Trophoblast cell (in vitro differentiated cells and primary cell): ENCODE measurements at regions not wholly inside any gene's neighbourhood (a gene's known extent, or its start where the extent isn't known, plus 50 kb on each side); places are given as distances from the start of the nearest gene placed in this dataset.
"Not testable (repeated sequence)": the region's sequence is repeated elsewhere in the genome, so short reads cannot be mapped to it uniquely, and the experiment has no call there.

Experiments
- DNase-seq, 2 donors: peaks; one replicate each; pipeline ENCODE4 v3.0.0-alpha.2; 2016
- H2AFZ ChIP-seq: 2 replicates; pipeline ENCODE4 v1.6.1; 2013; ENCODE audit warnings: low read length, moderate library complexity, mild to moderate bottlenecking; ENCODE audit not compliant: insufficient read depth, poor library complexity
- H2AK5ac ChIP-seq: 2 replicates; pipeline ENCODE4 v1.6.1; 2013; ENCODE audit warnings: mild to moderate bottlenecking, low read length
- H2BK120ac ChIP-seq: 2 replicates; pipeline ENCODE4 v1.6.1; 2013; ENCODE audit warnings: low read length, mild to moderate bottlenecking, moderate library complexity; ENCODE audit not compliant: insufficient read depth, poor library complexity
- H2BK12ac ChIP-seq: 2 replicates; pipeline ENCODE4 v1.6.1; 2013; ENCODE audit warnings: mild to moderate bottlenecking, low read length, moderate library complexity
- H2BK5ac ChIP-seq: 2 replicates; pipeline ENCODE4 v1.6.1; 2013; ENCODE audit warnings: low read length, low read depth, moderate library complexity, mild to moderate bottlenecking; ENCODE audit not compliant: poor library complexity
- H3K14ac ChIP-seq: 2 replicates; pipeline ENCODE4 v1.6.1; 2013; ENCODE audit warnings: mild to moderate bottlenecking, low read length
- H3K18ac ChIP-seq: 2 replicates; pipeline ENCODE4 v1.6.1; 2013; ENCODE audit warnings: mild to moderate bottlenecking, low read length
- H3K23ac ChIP-seq: 2 replicates; pipeline ENCODE4 v1.6.1; 2013; ENCODE audit warnings: low read length
- H3K27ac ChIP-seq: 2 replicates; pipeline ENCODE4 v1.5.1; 2013; ENCODE audit warnings: low read depth, mild to moderate bottlenecking, inconsistent platforms, low read length, moderate library complexity
- H3K27me3 ChIP-seq: 2 replicates; pipeline ENCODE4 v1.6.1; 2013; ENCODE audit warnings: inconsistent platforms, mild to moderate bottlenecking, low read length, moderate library complexity; ENCODE audit not compliant: insufficient read depth
- H3K36me3 ChIP-seq, 2 experiments: 1 replicate in 1 of 2; 2 replicates in 1 of 2; pipeline ENCODE4 v1.6.1; 2013; ENCODE audit warnings: low read length in 2 of 2, mild to moderate bottlenecking in 2 of 2, moderate library complexity in 1 of 2; ENCODE audit not compliant: insufficient read depth in 2 of 2, control insufficient read depth in 1 of 2
- H3K4ac ChIP-seq: 2 replicates; pipeline ENCODE4 v1.6.1; 2013; ENCODE audit warnings: low read depth, mild to moderate bottlenecking, low read length, moderate library complexity
- H3K4me1 ChIP-seq, 2 experiments: 1 replicate in 1 of 2; 2 replicates in 1 of 2; pipeline ENCODE4 v1.6.1; 2013; ENCODE audit warnings: low read length in 2 of 2, mild to moderate bottlenecking in 2 of 2, moderate library complexity in 1 of 2; ENCODE audit not compliant: insufficient read depth in 2 of 2, control insufficient read depth in 1 of 2
- H3K4me2 ChIP-seq: 2 replicates; pipeline ENCODE4 v1.6.1; 2013; ENCODE audit warnings: inconsistent platforms, mild to moderate bottlenecking, low read length, moderate library complexity
- H3K4me3 ChIP-seq: 2 replicates; pipeline ENCODE4 v1.5.1; 2013; ENCODE audit warnings: mild to moderate bottlenecking, low read depth, low read length, inconsistent platforms
- H3K79me1 ChIP-seq: one replicate; pipeline ENCODE4 v1.6.1; 2013; ENCODE audit warnings: low read length
- H3K79me2 ChIP-seq: 2 replicates; pipeline ENCODE4 v1.6.1; 2013; ENCODE audit warnings: low read length, mild to moderate bottlenecking; ENCODE audit not compliant: control insufficient read depth, insufficient read depth, poor library complexity
- H3K9ac ChIP-seq: 2 replicates; pipeline ENCODE4 v1.6.1; 2013; ENCODE audit warnings: mild to moderate bottlenecking, low read length
- H3K9me3 ChIP-seq: 2 replicates; pipeline ENCODE4 v1.6.1; 2013; ENCODE audit warnings: low read depth, mild to moderate bottlenecking, control low read depth, inconsistent platforms, low read length; ENCODE audit not compliant: insufficient read depth
- H4K12ac ChIP-seq: 2 replicates; pipeline ENCODE4 v1.6.1; 2013; ENCODE audit warnings: low read depth, mild to moderate bottlenecking, low read length, moderate library complexity
- H4K8ac ChIP-seq: 2 replicates; pipeline ENCODE4 v1.6.1; 2013; ENCODE audit warnings: low read depth, mild to moderate bottlenecking, low read length, moderate library complexity
- H4K91ac ChIP-seq: one replicate; pipeline ENCODE4 v1.6.1; 2013; ENCODE audit warnings: low read depth, mild to moderate bottlenecking, low read length, moderate library complexity
- WGBS: extraction: QIAGEN DNeasy Blood & Tissue Kit; methylation state at CpG from one replicate; pipeline ENCODE4 v1.1.7; 2013; ENCODE audit warnings: missing lambda C conversion rate; ENCODE audit not compliant: insufficient read length, insufficient coverage; ENCODE audit errors: extremely low coverage; 5-methylcytosine and 5-hydroxymethylcytosine counted together

DNA sequence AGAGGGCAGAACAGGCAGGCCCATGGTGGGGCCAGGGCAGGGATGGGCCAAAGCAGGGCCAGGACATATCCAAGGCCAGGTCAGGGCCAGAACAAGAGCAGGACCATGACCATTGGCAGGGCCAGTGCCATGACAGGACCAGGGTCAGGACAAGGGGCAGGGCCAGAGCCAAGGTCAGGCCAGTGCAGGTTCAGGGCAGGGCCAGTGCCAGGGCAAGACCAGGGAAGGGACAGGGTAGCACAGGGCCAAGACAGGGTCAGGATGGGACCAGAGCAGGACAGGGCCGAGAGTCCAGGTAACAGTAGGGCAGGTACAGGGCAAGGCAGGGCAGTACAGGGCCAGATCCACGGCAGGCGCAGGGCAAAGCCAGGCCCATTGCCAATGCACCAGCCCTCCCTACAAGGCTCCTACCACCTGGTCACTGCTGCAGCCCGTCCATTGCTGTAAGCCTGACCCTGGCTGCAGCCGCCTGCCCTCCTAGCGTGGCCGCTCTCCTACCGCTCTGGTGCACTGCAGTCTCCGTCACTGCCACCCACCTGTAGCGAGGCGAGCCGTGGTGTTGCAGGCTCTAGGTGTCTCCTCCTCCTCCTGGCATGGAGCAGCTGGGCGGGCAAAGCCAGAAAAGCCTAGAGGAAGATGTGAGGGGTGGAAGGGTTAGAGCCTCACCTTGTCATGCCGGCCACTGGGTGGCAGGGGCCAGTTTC lies 397.1 kb downstream of the GOLGA6L6 start:
- H4K12ac ChIP-seq, H3K27me3 ChIP-seq, H2AK5ac ChIP-seq, H3K4me2 ChIP-seq, H2BK120ac ChIP-seq, H3K9me3 ChIP-seq, H3K14ac ChIP-seq, H2AFZ ChIP-seq, H3K79me2 ChIP-seq, H2BK12ac ChIP-seq, H3K27ac ChIP-seq, H3K4ac ChIP-seq, DNase-seq, H2BK5ac ChIP-seq, H4K91ac ChIP-seq, H3K9ac ChIP-seq, H3K36me3 ChIP-seq, H3K79me1 ChIP-seq, H3K18ac ChIP-seq, H4K8ac ChIP-seq, H3K4me1 ChIP-seq, H3K23ac ChIP-seq, H3K4me3 ChIP-seq: not testable (repeated sequence)
- WGBS = no CpG with 5 or more reads among the region's 14 CpGs

DNA sequence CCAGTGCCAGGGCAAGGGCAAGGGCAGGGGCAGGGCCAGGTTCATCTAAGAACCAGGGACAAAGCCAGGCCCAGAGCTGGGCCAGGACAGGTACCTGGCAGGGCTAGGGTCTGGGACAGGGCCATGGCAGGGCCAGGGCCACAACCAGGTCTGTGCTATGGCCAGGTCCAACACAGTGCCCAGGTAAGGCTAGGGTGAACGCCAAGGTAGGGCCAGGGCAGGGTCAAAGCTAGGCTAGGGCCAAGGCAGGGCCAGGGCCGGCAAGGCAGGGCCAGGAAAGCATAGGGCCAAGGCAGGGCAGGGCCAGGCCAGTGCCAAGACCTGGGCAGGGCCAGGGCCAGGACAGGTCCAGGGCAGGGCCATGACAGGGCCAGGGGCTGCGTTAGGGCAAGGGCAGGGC lies 398.7 kb downstream of the GOLGA6L6 start:
- not testable (repeated sequence) for H3K79me2 ChIP-seq, H3K36me3 ChIP-seq, H4K8ac ChIP-seq, H2AFZ ChIP-seq, H2AK5ac ChIP-seq, H3K14ac ChIP-seq, H2BK5ac ChIP-seq, H4K91ac ChIP-seq, H4K12ac ChIP-seq, H3K79me1 ChIP-seq, H3K9ac ChIP-seq, DNase-seq, H3K27ac ChIP-seq, H3K27me3 ChIP-seq, H2BK12ac ChIP-seq, H3K18ac ChIP-seq, H3K23ac ChIP-seq, H3K4me1 ChIP-seq, H3K9me3 ChIP-seq, H3K4me2 ChIP-seq, H3K4me3 ChIP-seq, H3K4ac ChIP-seq, H2BK120ac ChIP-seq
- no CpG with 5 or more reads among the region's 3 CpGs for WGBS

DNA sequence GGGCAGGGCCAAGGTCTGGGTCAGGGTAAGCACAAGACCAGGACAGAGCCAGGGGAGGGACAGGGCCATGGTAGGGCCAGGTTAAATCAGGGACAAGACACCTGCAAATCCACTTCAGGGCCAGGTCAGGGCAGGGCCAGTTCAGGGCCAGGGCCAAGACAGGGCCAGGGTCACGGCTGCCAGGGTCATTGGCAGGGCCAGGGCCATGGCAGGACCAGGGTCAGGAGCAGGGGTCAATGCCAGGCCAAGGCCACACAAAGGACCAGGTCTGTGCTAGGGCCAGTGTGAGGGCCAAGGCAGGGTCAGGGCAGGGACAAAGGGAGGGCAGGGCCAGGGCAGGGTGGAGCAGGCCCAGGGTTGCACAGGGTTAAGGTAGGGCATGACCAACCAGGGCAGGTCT lies 399.2 kb downstream of the GOLGA6L6 start:
- H3K9ac ChIP-seq, H3K9me3 ChIP-seq, H3K4ac ChIP-seq, H4K91ac ChIP-seq, H2BK5ac ChIP-seq, H3K27ac ChIP-seq, H3K18ac ChIP-seq, H3K23ac ChIP-seq, H3K27me3 ChIP-seq, H3K79me1 ChIP-seq, H2AK5ac ChIP-seq, H3K14ac ChIP-seq, H3K36me3 ChIP-seq, H4K8ac ChIP-seq, H3K4me1 ChIP-seq, H2BK120ac ChIP-seq, H2BK12ac ChIP-seq, H3K4me3 ChIP-seq, H3K4me2 ChIP-seq, DNase-seq, H2AFZ ChIP-seq, H3K79me2 ChIP-seq, H4K12ac ChIP-seq: not testable (repeated sequence)
- no CpG with 5 or more reads among the region's 1 CpG for WGBS

- DNase-seq, H4K91ac ChIP-seq, H3K79me2 ChIP-seq, H3K27me3 ChIP-seq, H3K9ac ChIP-seq, H3K36me3 ChIP-seq, H2AK5ac ChIP-seq, H3K4ac ChIP-seq, H3K23ac ChIP-seq, H4K12ac ChIP-seq, H3K4me1 ChIP-seq, H3K79me1 ChIP-seq, H3K14ac ChIP-seq, H2AFZ ChIP-seq, H3K27ac ChIP-seq, H3K9me3 ChIP-seq, H3K4me2 ChIP-seq, H3K4me3 ChIP-seq, H2BK12ac ChIP-seq, H2BK5ac ChIP-seq, H2BK120ac ChIP-seq, H4K8ac ChIP-seq, H3K18ac ChIP-seq: not testable (repeated sequence)
- WGBS = no CpG with 5 or more reads among the region's 4 CpGs
These were observed 416.9 kb downstream of the GOLGA6L6 start for GRCh38 chr15:20124668-20125067.
